HG03103 (cell line): ENCODE measurements at regions not wholly inside any gene's neighbourhood (a gene's known extent, or its start where the extent isn't known, plus 50 kb on each side); places are given as distances from the start of the nearest gene placed in this dataset.

Experiments used
- ATAC-seq: cut with Tn5 transposase; IDR thresholded peaks from one replicate; pipeline ENCODE4 v1.9.1; 2021; ENCODE audit warnings: low read depth; ENCODE audit not compliant: unreplicated experiment

DNA sequence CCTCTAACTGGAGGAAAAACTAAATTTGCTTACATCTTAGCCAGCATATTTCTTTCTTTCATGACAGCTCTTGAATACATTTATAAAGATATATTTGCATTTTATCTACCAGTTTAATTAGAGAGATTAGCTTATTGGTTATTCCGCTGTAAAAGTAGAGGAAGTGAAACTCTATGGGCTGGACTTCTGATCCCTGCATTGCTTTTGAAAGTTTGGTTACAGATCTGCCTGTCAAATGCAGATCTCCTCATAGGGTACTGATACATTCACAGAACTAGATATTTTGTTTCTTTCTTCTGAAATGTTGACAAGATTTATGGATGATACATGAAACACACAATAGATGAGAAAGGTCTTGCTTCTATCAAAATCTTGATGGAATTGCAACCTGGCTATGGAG lies 581.4 kb upstream of the AADAT start:
- no peak for ATAC-seq

DNA sequence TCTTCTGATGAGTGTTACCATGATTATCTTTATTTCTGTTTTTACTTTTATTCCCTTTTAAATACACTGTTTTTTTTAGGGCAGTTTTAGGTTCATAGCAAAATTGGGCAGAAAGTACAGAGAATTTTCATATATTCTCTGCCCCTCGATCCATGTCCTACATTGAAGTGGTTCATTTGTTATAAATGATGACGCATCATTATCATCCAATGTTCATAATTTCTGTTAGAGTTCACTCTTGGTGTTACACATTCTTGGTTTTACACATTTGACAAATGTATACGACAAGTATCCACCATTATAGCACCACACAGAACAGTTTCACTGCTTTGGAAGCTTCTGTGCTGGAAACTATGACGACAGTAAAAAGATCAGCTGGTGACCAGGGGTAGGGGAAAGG lies 578.1 kb upstream of the AADAT start:
- ATAC-seq, result no peak

DNA sequence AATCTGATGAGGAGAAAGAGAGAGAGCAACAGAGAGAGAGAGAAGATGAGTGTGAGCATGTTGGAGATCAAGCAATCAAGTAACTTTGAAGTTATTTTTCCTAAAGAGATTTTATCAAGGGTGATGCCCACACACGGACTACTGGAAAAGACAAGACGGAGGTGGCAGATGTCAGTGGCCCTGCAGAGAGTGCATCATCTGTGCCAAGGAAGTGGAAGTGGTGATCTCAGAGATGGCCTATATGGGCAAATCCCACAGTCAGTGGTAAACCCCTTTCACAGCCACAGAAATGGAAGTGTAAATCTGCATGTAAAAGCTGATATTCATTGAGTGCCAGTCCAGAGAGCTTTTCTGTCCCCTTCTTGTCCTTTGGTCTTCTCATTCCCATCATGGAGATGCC lies 577.2 kb upstream of the AADAT start:
- no peak for ATAC-seq

DNA sequence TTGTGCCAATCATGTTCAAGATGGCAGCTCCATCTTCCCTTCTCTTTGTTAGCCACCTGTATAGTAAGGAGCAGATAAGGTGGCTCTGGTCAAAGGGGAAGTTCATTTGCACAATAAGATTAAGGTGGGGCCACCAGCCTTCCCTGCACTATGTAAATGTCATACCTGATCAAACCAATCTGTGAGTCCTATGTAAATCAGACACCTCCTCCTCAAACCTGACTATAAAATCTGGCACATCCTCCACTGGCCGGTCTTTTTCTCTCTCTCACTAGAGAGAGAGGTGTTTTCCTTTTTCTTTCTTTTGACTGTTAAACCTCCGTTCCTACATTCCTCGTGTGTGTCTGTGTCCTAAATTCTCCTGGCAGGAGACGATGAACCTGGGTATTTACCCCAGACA lies 572.5 kb upstream of the AADAT start:
- ATAC-seq, result no peak

GRCh38 chr4:170657761-170658160 lies 568.0 kb upstream of the AADAT start:
- ATAC-seq, result no peak

DNA sequence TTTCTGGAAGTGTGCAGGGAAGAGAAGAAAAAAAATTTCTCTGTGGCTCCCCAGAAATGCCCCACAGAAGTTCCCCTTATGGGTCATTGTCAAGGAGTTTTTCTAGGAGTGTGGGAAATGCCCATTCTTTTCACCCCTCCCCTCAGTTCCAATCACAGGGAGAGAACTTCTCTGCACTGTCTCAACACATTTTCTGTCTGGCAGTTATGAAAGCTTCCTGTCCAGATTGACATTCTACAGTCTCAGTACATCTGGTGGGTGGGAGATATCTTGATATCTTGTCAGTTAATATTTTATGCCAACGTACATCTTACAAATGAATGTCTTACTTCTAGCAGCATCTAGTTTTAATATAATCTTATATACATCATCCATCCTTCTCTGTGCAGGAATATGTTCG lies 566.8 kb upstream of the AADAT start:
- ATAC-seq, result no peak

DNA sequence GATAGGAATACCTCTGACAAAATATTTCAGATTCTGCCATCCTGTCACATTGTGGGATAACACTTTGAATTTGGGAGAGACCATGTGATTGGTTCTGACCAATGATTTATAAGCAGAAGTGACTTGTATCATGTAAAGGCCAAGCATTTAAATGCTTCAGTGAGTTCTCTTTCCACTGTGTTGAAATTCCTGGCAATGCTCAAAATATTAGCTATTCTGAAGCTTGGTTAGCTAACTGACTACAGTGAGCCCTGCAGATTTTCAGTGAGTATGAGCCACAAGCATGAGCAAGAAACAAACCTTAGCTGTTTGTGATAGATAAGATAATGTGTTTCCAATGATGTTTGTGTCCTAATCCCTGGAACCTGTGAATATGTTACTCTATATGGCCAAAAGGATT lies 562.8 kb upstream of the AADAT start:
- no peak for ATAC-seq

DNA sequence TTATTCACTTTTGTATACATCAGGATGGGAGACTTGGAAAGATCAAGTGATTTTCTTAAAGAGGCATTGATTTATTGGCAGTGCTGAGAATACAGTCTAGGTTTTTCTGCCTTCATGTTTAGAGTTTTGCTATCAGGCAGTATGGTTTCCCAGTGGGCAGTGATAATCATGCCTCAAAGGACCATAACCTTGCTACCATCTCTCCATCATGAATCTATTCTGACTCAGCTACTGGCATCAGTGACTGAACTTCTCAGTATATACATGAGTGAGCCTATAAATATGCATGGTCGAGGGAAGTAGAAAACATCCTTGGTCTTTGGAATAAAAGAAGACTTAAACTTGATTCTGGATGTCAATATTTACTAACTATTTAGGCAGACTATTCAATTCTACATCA lies 562.0 kb upstream of the AADAT start:
- no peak for ATAC-seq

DNA sequence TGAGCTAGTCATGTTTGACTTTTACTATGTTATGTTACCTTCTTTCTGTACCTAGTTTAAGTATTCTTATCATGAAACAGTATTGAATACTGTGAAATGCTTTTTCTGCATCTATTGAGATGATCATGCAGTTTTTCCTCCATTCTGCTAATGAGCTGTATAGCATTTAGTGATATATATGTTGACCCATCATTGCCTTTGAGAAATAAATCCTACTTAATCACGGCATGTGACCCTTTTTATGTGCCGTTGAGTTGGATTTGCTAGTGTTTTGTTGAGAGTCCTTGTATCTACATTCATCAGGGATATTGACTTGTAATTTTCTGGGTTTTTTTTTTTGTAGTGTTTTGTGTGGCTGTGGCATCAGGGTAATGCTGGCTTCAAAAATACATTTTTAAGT lies 537.7 kb upstream of the AADAT start:
- no peak for ATAC-seq

GRCh38 chr4:170623899-170624298 lies 534.1 kb upstream of the AADAT start:
- ATAC-seq, result no peak

DNA sequence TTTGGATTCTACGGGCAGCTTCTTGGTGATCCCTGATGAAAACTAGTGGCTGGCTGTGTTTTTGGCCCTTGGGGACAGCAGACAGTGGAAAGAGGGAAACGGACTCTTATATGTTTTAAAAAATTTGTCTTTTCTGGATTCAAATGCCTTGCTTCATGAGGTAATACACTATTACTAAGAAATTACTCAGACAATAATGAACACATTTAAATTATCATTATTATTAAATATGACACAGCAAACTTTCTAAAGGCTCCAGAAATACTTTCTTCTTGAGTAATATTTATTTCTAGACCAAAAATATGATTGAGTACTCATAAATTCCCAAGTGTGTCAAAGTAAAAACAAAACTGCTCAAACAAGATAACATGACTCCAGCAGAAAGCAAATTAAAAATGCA lies 520.7 kb upstream of the AADAT start:
- no peak for ATAC-seq

GRCh38 chr4:170599894-170600293 lies 510.1 kb upstream of the AADAT start:
- ATAC-seq, result no peak

GRCh38 chr4:170591076-170591475 lies 501.3 kb upstream of the AADAT start:
- no peak for ATAC-seq

- peak; percentile 99 for ATAC-seq
Measured at GRCh38 chr4:170589597-170590191, 499.9 kb upstream of the AADAT start.

GRCh38 chr4:170581969-170582368 lies 492.2 kb upstream of the AADAT start:
- ATAC-seq, result no peak

- no peak for ATAC-seq
Measured at GRCh38 chr4:170581322-170581721, 491.6 kb upstream of the AADAT start.

DNA sequence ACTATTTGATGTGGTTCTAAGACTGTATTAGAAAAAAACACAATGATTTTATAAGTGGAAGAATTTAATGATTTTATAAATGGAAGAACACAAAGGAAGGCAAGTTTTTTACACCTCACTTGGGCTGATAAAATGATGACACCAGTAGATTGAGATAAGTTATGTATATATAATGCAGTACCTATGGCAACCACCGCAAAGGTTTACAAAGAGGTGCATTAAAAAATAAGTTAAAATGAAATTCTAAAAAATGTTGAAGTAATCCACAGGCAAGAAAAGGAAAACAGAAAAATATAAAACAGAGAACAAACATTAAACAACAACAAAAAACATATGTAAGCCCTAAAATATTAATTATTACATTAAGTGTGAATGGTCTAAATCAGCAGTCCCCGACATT lies 490.9 kb upstream of the AADAT start:
- no peak for ATAC-seq

DNA sequence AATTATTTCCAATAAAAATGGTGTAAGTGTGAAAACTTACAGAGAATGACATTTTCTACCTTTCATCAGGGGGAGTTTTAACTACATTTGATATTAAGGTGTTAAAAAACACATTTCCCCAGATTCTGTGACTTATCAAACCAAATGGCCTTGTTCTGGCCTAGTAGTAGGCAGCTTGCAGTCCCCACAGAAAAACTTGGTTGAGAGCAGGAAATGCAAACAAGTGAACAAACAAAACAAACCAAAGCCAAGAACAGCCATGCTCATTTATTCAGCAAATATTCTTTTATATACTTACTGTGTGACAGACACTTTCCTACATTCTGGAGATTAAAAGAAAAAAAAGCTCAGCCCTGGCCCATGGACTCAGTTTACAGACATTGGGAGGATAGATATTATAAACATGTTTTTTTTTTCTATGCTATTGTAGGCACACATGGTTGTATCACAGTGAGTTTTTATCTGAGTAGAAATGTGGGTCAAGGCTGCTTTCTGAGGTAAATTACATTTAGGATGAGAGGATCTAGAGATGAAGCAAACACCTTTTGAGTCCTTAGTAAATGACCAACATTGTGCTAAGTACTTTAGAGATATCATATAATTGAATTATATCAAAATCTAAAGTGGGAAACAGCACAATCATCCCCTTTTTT lies 449.2 kb upstream of the AADAT start:
- ATAC-seq, result no peak

DNA sequence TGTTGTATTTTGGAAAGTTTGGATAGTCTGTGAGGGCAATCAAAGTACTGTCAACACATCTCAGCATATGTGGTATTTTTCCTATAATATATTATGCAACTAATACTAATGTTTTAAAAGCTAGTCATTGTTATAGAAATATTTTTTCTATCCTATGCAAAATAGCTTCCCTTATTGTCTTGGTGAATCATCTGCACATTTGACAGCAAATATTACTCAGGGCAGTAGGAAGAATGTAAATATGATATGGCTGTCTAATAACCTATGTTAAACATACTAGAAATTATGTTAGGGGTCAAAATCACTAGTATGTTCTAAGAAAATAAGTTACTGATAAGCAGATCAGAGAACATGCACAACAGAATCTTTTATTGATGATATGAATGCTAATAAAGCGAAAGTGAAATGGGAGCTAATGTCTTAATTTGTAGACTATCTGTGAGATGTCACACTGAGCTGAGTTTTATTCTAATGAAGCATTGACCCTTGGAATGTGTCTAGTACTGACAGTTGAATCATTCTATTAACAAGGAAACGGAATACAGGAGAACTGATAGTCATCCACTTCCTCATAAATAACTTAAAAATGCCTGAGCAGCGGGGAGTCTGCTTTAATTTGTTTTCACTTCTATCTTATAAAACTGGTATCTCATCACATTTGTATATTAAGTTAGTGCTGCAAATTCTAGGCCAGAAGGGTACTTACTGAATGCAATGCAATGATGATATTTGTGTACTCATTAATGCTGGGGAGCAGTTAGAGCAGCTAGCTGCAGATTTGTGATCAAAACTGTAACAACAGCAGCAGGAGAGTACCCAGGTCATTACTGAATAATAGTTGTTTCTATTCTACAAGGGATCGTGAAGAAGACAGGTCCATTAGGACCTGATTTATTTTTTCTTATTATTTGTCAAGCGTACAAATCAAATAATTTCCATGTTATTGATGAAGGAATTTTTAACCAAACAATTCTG lies 440.3 kb upstream of the AADAT start:
- no peak for ATAC-seq

DNA sequence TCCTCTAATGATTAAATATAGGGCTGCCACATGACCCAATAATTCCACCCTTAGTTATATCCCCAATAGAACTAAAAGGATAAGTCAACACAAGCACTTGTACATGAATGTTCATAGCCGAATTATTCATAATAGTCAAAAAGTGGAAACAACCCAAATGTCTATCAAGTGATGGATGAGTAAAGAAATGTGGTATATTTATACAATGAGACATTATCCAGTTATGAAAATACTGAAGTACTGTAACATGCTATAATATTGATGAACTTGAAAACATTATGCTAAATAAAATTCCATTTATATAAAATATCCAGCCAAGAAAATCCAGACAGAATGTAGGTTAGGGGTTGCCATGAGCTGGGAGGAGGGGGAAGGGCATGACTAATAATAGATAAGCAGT lies 436.7 kb upstream of the AADAT start:
- ATAC-seq, result no peak

- ATAC-seq, result no peak
Measured at GRCh38 chr4:170522427-170522970, 432.7 kb upstream of the AADAT start.
